Hepatocyte (in vitro differentiated cells): ENCODE measurements at regions not wholly inside any gene's neighbourhood (a gene's known extent, or its start where the extent isn't known, plus 50 kb on each side); places are given as distances from the start of the nearest gene placed in this dataset.

Source experiments
- EZH2 ChIP-seq: fragments of 200-600 bp; sonication (generic); IDR thresholded peaks from 2 replicates; pipeline ENCODE4 v1.6.1; 2016; ENCODE audit warnings: antibody characterized with exemption, mild to moderate bottlenecking, borderline replicate concordance
- EZH2phosphoT487 ChIP-seq: fragments of 200-600 bp; sonication (generic); IDR thresholded peaks from one replicate; pipeline ENCODE4 v1.6.1; 2018; ENCODE audit warnings: antibody characterized with exemption, mild to moderate bottlenecking, low read depth, moderate library complexity; ENCODE audit not compliant: unreplicated experiment, severe bottlenecking
- TF ChIP-seq, protein P1 (sequence below): fragments of 200-600 bp; sonication (generic); IDR thresholded peaks from 2 replicates; pipeline ENCODE4 v1.5.1; 2016; ENCODE audit warnings: antibody characterized with exemption, mild to moderate bottlenecking; ENCODE audit not compliant: poor library complexity

DNA sequence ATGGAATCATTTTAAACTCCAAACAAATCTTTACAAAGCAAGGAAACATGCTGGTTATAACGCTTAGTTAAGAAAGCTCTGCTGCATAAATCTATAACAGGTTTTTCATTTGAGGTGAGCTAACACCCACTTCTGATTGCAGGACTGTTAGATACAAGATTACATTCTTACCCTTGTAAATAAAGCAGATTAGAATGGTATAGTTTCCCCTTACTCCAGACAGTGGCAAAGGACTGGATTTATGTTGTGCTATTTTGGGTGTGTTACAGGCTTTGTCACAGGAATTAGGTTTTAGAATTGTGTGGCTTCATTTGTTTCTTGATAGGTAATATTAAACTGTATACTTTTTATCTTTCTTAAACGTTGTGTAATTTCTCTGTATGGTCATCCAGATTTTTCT is 487.6 kb downstream of the ZWINT start:
- TF ChIP-seq, protein P1, sequence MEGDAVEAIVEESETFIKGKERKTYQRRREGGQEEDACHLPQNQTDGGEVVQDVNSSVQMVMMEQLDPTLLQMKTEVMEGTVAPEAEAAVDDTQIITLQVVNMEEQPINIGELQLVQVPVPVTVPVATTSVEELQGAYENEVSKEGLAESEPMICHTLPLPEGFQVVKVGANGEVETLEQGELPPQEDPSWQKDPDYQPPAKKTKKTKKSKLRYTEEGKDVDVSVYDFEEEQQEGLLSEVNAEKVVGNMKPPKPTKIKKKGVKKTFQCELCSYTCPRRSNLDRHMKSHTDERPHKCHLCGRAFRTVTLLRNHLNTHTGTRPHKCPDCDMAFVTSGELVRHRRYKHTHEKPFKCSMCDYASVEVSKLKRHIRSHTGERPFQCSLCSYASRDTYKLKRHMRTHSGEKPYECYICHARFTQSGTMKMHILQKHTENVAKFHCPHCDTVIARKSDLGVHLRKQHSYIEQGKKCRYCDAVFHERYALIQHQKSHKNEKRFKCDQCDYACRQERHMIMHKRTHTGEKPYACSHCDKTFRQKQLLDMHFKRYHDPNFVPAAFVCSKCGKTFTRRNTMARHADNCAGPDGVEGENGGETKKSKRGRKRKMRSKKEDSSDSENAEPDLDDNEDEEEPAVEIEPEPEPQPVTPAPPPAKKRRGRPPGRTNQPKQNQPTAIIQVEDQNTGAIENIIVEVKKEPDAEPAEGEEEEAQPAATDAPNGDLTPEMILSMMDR: no peak
- TF ChIP-seq EZH2phosphoT487 (no peak), EZH2 (no peak)
